Activated CD4-positive, alpha-beta T cell treated with anti-CD3 and anti-CD28 coated beads, Interleukin-2, amount 10 ng/mL, durations not matched to agents 24 days and 14 days (primary cell): ENCODE measurements at regions not wholly inside any gene's neighbourhood (a gene's known extent, or its start where the extent isn't known, plus 50 kb on each side); places are given as distances from the start of the nearest gene placed in this dataset.

Experiments
- DNase-seq: peaks from one replicate; pipeline ENCODE4 v3.0.0; 2022
- H3K27ac Mint-ChIP-seq: one replicate; pipeline ENCODE4 v1.8.0; 2022; ENCODE audit warnings: mild to moderate bottlenecking, mixed read lengths
- H3K27me3 Mint-ChIP-seq: one replicate; pipeline ENCODE4 v1.8.0; 2022; ENCODE audit warnings: mixed read lengths
- H3K36me3 Mint-ChIP-seq: one replicate; pipeline ENCODE4 v1.8.0; 2022; ENCODE audit warnings: low read depth, mild to moderate bottlenecking, mixed read lengths
- H3K4me1 Mint-ChIP-seq: one replicate; pipeline ENCODE4 v1.8.0; 2021; ENCODE audit warnings: mixed read lengths
- H3K4me3 Mint-ChIP-seq: one replicate; pipeline ENCODE4 v1.8.0; 2022; ENCODE audit warnings: mild to moderate bottlenecking, moderate library complexity, mixed read lengths
- H3K9me3 Mint-ChIP-seq: one replicate; pipeline ENCODE4 v1.8.0; 2021; ENCODE audit warnings: mixed read lengths
- intact Hi-C: fragments of 100-400 bp; cut with micrococcal nuclease; formaldehyde crosslinking; loops from one replicate; pipeline ENCODE4 v1.15.1; 2023

DNA sequence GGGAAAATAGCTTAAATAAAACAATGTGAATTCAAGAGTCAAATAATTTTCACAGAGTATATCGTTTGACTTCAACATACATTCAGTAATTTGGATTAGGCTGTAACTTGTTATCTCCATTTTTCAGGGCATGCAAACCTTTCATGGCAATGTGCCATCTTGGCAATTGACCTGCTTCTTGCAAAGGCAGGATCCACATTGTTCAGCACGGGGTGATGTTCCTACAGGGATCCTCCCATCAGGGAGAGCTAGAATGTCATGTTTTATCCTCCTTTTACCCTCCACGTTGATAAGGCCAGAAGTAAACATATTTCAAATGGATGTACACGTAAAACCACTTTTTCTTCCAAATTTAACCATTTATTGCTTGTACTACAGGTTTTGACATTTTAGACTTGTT is 314.4 kb downstream of the GALC start:
- intact Hi-C loops, result no loop called here
- Mint-ChIP-seq H3K36me3 (no peaks in the 10 kb centered on the region), H3K9me3 (peaks cover 6% of the 10 kb centered on the region), H3K4me3 (no peak overlapping the region), H3K27ac (no peak overlapping the region), H3K27me3 (no peaks in the 10 kb centered on the region), H3K4me1 (no peaks in the 10 kb centered on the region)
- DNase-seq, result no peak

DNA sequence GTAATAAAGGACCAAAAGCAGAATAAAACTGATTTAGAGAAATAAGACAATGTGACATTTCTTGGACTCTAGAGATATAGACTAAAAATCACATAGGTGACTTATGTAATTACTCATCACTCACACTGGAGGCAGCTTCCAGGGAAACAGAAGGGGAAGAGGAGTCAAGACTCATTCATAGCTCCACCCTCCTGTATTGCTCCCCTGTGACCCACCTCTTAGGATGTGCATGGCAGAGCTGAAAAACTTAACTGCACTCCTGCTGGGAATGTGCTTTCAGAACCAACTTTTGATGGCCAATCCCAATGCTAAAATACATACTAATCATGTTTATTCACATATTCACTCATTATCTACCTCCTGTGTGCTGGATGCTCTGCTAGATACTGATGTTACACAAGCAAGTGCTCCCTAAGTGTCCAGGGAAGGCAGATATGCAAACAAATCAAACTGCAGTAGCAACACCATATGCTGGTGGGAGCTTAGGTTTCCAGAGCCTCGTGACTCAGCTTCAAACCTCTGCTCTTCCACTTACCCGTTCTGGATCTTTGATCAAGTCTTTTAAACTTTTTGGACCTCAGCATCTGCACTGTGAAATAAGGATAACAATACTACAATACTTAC is 316.1 kb downstream of the GALC start:
- H3K9me3 Mint-ChIP-seq, result peaks cover 6% of the 10 kb centered on the region
- no peaks in the 10 kb centered on the region for H3K4me1 Mint-ChIP-seq
- no peaks in the 10 kb centered on the region for H3K36me3 Mint-ChIP-seq
- intact Hi-C loops, result no loop called here
- H3K4me3 Mint-ChIP-seq, result no peak overlapping the region
- H3K27ac Mint-ChIP-seq, result no peak overlapping the region
- DNase-seq, result no peak
- no peaks in the 10 kb centered on the region for H3K27me3 Mint-ChIP-seq

DNA sequence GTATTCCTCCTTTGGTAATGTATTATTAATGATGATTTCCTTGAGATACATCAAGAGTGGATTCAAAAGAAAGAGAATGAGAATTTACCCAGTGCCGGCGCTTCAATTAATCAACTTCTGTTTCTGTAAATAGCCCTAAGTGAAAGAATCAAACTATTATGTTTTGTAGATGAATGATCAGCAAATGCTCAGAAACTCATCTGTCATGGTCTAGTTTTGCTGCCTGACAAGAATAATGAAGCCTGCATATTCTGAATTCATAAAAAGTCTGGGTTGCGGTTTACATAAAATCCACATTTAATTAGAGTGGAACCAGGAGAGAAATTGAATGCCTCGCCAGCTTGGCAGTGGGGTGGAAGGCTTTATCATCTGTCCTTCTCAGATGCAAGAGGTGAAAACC is 325.3 kb downstream of the GALC start:
- no peaks in the 10 kb centered on the region for H3K4me1 Mint-ChIP-seq
- DNase-seq, result no peak
- peaks cover 4% of the 10 kb centered on the region for H3K9me3 Mint-ChIP-seq
- H3K4me3 Mint-ChIP-seq, result no peak overlapping the region
- no peaks in the 10 kb centered on the region for H3K36me3 Mint-ChIP-seq
- H3K27me3 Mint-ChIP-seq, result no peaks in the 10 kb centered on the region
- H3K27ac Mint-ChIP-seq, result no peak overlapping the region
- intact Hi-C loops, result no loop called here

DNA sequence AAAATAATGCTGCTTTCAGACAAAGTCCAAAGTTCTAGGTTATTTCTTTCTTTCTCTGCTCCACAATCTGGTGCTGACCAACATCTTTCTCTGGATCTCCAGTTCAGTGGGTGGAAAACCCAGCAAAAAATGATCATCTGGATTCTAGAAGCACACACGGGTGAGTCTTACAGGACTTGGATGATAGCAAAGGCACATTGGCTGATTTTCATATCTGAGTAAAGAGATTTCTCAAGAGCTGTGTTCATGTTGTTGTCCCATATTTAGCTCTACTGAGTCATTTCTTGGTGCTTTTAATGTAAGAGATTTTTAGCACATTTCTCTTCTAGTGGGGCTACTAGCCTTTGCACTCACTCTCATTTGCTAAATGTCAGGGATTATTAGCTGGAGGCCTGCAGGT is 336.7 kb downstream of the GALC start:
- intact Hi-C loops, result no loop called here
- H3K36me3 Mint-ChIP-seq, result no peaks in the 10 kb centered on the region
- H3K9me3 Mint-ChIP-seq, result peaks cover 4% of the 10 kb centered on the region
- no peaks in the 10 kb centered on the region for H3K27me3 Mint-ChIP-seq
- H3K4me1 Mint-ChIP-seq, result no peaks in the 10 kb centered on the region
- no peak overlapping the region for H3K4me3 Mint-ChIP-seq
- H3K27ac Mint-ChIP-seq, result no peak overlapping the region
- no peak for DNase-seq

DNA sequence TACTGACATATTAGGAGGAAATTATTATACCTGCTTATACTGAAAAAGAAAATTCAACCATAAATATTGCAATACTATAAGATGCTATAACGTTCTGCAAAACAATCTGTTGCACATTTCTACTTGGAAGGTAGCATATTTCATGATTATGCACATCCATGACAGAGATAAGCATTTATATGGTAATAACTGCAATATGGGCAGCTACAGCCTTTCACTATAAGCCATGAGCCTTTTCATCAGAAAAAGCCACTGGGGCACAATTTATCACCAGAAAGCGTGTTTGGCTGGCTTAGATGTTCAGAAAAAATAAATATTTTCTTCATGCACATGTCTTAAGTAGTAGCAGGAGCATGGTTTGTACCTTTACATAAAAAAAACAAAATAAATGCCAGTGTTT is 340.7 kb downstream of the GALC start:
- Mint-ChIP-seq H3K4me3 (no peak overlapping the region), H3K9me3 (peaks cover 4% of the 10 kb centered on the region), H3K27me3 (no peaks in the 10 kb centered on the region), H3K4me1 (no peaks in the 10 kb centered on the region), H3K27ac (no peak overlapping the region), H3K36me3 (no peaks in the 10 kb centered on the region)
- no peak for DNase-seq
- intact Hi-C loops, result no loop called here

DNA sequence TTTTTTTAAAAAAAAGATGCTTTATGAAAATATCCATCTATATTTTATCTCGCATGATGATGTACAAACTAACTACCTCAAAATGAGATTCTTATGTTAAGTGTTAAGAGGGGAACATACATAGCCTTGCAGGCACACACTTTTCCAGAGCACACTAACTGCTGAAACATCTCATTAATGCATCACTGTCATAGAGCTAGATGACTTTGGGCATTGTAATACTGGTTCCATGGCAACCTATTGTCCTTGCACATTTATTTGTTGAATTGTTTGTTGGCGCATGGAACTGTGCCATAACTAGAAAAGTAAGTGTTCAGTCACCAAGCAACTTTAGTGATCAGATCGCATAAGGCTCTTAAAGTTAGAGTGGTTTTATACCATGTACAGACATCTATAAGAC is 348.3 kb downstream of the GALC start:
- intact Hi-C loops, result no loop called here
- DNase-seq, result no peak
- H3K27ac Mint-ChIP-seq, result no peak overlapping the region
- H3K4me1 Mint-ChIP-seq, result no peaks in the 10 kb centered on the region
- no peaks in the 10 kb centered on the region for H3K27me3 Mint-ChIP-seq
- H3K4me3 Mint-ChIP-seq, result no peak overlapping the region
- peaks cover 4% of the 10 kb centered on the region for H3K9me3 Mint-ChIP-seq
- H3K36me3 Mint-ChIP-seq, result no peaks in the 10 kb centered on the region

DNA sequence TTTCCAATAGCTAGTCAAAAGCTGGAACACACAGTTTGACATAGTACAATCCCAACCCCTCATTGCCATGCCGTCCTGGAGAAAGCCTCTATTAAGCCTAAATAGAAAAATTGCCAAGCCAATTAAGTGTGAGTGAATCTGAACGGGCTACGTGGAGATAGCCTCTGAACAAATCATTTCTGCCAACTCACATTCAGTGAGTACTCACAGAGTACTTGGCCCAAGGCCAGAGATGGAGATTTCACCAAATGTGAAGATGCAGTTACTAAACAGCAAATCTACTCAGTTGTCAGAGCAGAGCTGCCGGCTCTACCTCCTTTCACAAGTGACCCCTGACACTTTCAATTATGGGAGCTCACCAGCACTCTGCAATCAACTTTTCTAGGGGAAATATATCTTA is 350.0 kb downstream of the GALC start:
- Mint-ChIP-seq H3K4me3 (no peak overlapping the region), H3K9me3 (no peaks in the 10 kb centered on the region), H3K27ac (no peak overlapping the region), H3K36me3 (no peaks in the 10 kb centered on the region), H3K4me1 (no peaks in the 10 kb centered on the region), H3K27me3 (no peaks in the 10 kb centered on the region)
- DNase-seq, result no peak
- intact Hi-C loops, result no loop called here

DNA sequence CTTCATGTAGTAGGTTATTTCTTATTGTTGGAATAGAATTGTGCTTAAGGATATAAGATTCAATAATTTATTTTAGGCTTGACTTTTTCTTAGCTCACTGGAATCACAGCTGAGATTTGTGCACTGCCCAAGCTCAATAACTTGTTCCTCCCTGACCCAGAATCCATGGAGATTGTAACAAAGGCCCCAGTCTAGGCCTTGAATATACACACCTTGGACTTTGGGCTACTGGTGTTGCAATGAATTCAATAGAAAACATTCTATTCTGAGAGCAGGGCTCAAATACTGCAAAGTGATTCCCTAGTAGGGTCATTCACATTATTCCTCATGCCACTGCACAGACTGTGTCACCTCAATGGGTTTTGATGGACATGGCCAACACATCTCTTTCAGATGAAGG is 352.4 kb downstream of the GALC start:
- DNase-seq, result no peak
- Mint-ChIP-seq H3K27me3 (no peaks in the 10 kb centered on the region), H3K36me3 (no peaks in the 10 kb centered on the region), H3K27ac (no peak overlapping the region), H3K9me3 (no peaks in the 10 kb centered on the region), H3K4me1 (no peaks in the 10 kb centered on the region), H3K4me3 (no peak overlapping the region)
- intact Hi-C loops, result no loop called here

DNA sequence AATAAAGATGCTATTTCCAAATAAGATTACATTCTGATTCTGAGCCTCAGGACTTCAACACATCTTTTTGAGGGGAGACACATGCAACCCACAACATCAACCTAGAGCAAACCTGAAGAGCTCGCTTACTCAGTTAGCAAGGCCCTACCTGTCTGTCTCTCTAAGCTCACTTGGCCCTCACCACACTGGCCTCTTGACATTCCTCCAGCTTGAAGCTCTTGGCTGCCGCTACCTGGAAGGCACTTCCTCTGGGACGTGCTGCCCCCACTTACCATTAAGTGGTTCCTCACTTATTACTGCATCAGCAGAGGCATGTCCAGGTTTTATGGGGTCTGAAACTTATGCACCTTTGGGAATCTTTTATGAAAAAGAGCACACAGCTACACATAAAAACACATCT is 354.8 kb downstream of the GALC start:
- H3K36me3 Mint-ChIP-seq, result no peaks in the 10 kb centered on the region
- no peak overlapping the region for H3K27ac Mint-ChIP-seq
- intact Hi-C loops, result no loop called here
- no peaks in the 10 kb centered on the region for H3K4me1 Mint-ChIP-seq
- no peak overlapping the region for H3K4me3 Mint-ChIP-seq
- no peaks in the 10 kb centered on the region for H3K27me3 Mint-ChIP-seq
- H3K9me3 Mint-ChIP-seq, result no peaks in the 10 kb centered on the region
- DNase-seq, result no peak

DNA sequence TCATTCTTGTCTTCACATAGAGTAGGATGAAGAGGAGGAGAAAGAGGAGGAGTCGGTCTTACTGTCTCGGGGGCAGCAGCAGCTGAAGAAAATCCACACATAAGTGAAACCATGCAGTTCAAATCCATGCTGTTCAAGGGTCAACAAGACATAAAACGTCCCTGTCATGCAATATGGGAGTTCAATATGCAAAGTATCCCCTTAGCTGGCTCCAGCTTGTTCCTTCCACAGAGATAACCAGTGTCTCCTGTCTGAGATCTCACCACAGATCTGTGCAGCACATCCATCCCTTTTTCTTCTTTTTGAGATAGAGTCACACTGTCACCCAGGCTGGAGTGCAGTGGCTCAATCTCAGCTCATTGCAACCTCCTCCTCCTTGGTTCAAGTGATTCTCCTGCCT is 357.5 kb downstream of the GALC start:
- Mint-ChIP-seq H3K9me3 (no peaks in the 10 kb centered on the region), H3K27me3 (no peaks in the 10 kb centered on the region), H3K36me3 (no peaks in the 10 kb centered on the region), H3K4me1 (no peaks in the 10 kb centered on the region), H3K27ac (no peak overlapping the region), H3K4me3 (no peak overlapping the region)
- intact Hi-C loops, result no loop called here
- no peak for DNase-seq

DNA sequence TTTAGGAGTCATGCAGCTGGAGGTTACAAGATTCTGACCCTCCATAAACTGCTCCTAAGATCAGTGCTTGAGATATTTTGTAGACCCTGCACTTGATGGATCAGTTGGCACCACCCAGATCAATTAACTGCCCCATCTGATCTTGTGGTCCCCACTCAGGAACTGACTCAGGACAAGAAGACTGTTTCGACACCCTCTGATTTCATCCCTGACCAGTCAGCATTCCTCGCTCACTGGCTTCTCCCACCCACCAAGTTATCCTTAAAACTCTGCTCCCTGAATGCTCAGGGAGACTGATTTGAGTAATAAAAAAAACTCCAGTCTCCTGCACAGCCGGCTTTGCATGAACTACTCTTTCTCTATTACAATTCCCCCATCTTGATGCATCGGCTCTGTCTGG is 360.2 kb downstream of the GALC start:
- no peak overlapping the region for H3K4me3 Mint-ChIP-seq
- no peaks in the 10 kb centered on the region for H3K27me3 Mint-ChIP-seq
- no peak overlapping the region for H3K27ac Mint-ChIP-seq
- intact Hi-C loops, result no loop called here
- no peaks in the 10 kb centered on the region for H3K9me3 Mint-ChIP-seq
- no peaks in the 10 kb centered on the region for H3K36me3 Mint-ChIP-seq
- DNase-seq, result no peak
- H3K4me1 Mint-ChIP-seq, result no peaks in the 10 kb centered on the region

DNA sequence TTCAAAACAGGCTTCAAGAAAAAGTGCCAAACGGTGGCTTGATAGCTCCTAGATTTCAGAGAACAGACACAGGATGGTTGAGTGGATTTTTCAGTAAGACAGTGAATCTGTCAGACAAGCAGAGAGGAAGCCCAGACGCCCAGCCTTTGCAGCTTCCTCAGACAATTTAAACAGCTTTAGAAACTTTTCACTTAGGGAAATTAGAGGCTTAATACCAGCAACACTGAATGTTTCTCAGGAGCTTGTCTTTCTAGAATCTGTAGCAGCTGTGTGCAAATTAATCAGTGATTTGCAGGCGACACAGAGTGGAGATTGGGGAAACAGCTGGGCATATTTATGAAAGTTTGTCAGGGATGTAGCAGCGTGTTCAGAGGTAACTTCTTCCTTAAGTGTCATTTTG is 362.1 kb downstream of the GALC start:
- Mint-ChIP-seq H3K27ac (no peak overlapping the region), H3K9me3 (no peaks in the 10 kb centered on the region), H3K4me3 (no peak overlapping the region), H3K27me3 (no peaks in the 10 kb centered on the region), H3K4me1 (no peaks in the 10 kb centered on the region), H3K36me3 (no peaks in the 10 kb centered on the region)
- no peak for DNase-seq
- intact Hi-C loops, result no loop called here

DNA sequence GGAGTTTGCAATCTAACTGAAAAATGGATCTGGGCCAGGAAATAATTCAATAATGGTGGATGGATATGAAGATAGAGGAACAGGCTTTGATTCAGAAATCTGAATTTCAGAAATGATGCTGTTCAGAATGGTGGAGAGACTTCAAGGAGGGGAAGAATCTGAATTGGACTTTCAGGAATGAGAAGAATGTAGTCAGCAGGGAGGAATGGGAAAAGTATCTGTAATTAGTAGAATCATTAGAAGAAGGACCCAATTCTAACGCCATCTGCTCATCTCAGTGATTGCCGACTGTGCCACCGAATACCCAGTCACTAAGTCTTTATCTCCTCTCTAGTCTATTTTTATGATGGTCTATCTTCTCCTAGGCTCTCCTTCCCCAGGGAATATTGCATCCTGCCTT is 363.2 kb downstream of the GALC start:
- Mint-ChIP-seq H3K4me3 (no peak overlapping the region), H3K27ac (no peak overlapping the region), H3K9me3 (no peaks in the 10 kb centered on the region), H3K36me3 (no peaks in the 10 kb centered on the region), H3K4me1 (no peaks in the 10 kb centered on the region), H3K27me3 (no peaks in the 10 kb centered on the region)
- DNase-seq, result no peak
- intact Hi-C loops, result no loop called here

DNA sequence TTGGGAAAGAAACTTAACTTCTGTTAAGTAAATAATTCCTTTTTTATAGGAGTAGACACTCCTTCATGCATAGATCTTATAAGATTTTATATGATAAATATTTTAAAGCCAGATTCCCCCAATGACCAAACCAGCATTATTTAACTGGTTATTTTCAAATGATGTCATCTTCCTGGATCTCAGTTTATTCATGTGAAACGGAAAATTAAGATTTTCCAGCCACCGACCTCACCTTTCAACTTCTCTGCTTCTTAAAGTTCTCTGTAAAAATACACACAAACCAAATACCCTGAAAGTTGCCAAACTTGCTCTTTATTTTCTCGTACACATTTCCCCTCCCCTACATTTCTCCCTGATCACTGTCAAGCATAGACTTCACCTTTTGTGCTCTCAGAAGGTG is 364.2 kb downstream of the GALC start:
- no peak for DNase-seq
- H3K4me3 Mint-ChIP-seq, result no peak overlapping the region
- no peaks in the 10 kb centered on the region for H3K36me3 Mint-ChIP-seq
- no peaks in the 10 kb centered on the region for H3K27me3 Mint-ChIP-seq
- H3K9me3 Mint-ChIP-seq, result no peaks in the 10 kb centered on the region
- no peaks in the 10 kb centered on the region for H3K4me1 Mint-ChIP-seq
- H3K27ac Mint-ChIP-seq, result no peak overlapping the region
- intact Hi-C loops, result no loop called here

DNA sequence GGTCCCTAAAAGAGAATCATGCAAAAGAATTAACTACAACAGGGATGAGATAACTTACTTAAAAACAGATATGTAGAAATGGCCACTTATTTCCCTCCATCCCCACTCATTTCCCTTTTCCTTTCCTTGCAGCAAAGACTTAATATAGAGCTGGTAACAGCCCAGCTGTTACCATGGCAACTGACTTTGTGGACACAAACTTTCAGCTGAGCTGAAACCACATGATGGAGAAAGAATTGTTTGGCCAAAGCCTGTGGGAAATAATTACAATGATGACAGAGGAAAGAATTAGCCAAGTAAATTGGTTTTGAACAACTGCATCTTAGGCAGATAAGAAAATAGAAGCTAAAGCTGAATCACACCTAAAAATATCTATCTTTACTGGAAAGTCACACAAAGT is 364.9 kb downstream of the GALC start:
- intact Hi-C loops, result no loop called here
- H3K27ac Mint-ChIP-seq, result no peak overlapping the region
- H3K4me3 Mint-ChIP-seq, result no peak overlapping the region
- peaks cover under 1% of the 10 kb centered on the region for H3K9me3 Mint-ChIP-seq
- DNase-seq, result no peak
- no peaks in the 10 kb centered on the region for H3K36me3 Mint-ChIP-seq
- H3K27me3 Mint-ChIP-seq, result no peaks in the 10 kb centered on the region
- no peaks in the 10 kb centered on the region for H3K4me1 Mint-ChIP-seq
